CD4-positive, alpha-beta T cell (primary cell): ENCODE measurements at regions not wholly inside any gene's neighbourhood (a gene's known extent, or its start where the extent isn't known, plus 50 kb on each side); places are given as distances from the start of the nearest gene placed in this dataset.

Experiments
- ATAC-seq: fragments of 200-7000 bp; cut with Tn5 transposase; one replicate; pipeline ENCODE4 v1.10.0; 2022; ENCODE audit warnings: mild to moderate bottlenecking; ENCODE audit not compliant: poor library complexity
- CTCF ChIA-PET: fragments of 350-600 bp; sonication (Branson Sonifier 250); formaldehyde crosslinking; loops from one replicate; lab custom pipeline; 2021; ENCODE audit warnings: antibody characterized with exemption, inconsistent platforms; lab: Charles Lee
- POLR2A ChIA-PET: fragments of 350-600 bp; sonication (Branson Sonifier 250); formaldehyde crosslinking; loops from one replicate; lab custom pipeline; 2021; ENCODE audit warnings: antibody characterized with exemption, inconsistent platforms; lab: Charles Lee
- DNase-seq, 14 experiments: peaks; one replicate each; pipeline ENCODE4 v3.0.0-alpha.2; 2013 to 2020; ENCODE audit warnings: mixed read lengths in 2 of 14
- H3K27ac ChIP-seq, 2 donors: one replicate each; pipeline versions ENCODE4 v1.5.1 to v1.7.0; 2013; ENCODE audit warnings: low read length in 2 of 2, low read depth in 1 of 2, mild to moderate bottlenecking in 1 of 2
- H3K27me3 ChIP-seq, 2 experiments: 1 replicate in 1 of 2; 2 replicates in 1 of 2; pipeline versions ENCODE4 v1.6.1 to v1.7.0; 2013; ENCODE audit warnings: low read length in 2 of 2, control low read depth in 1 of 2, mild to moderate bottlenecking in 1 of 2, moderate library complexity in 1 of 2; ENCODE audit not compliant: insufficient read depth in 2 of 2, control insufficient read depth in 1 of 2
- H3K36me3 ChIP-seq: one replicate; pipeline ENCODE4 v1.6.1; 2013; ENCODE audit warnings: low read length, control low read depth; ENCODE audit not compliant: insufficient read depth
- H3K4me1 ChIP-seq: one replicate; pipeline ENCODE4 v1.6.1; 2013; ENCODE audit warnings: low read length, control low read depth; ENCODE audit not compliant: insufficient read depth
- H3K4me3 ChIP-seq: one replicate; pipeline ENCODE4 v1.5.1; 2013; ENCODE audit warnings: mild to moderate bottlenecking, low read length, moderate library complexity
- H3K9me3 ChIP-seq, 2 experiments: 1 replicate in 1 of 2; 2 replicates in 1 of 2; pipeline versions ENCODE4 v1.6.1 to v1.7.0; 2013; ENCODE audit warnings: low read length in 2 of 2, mild to moderate bottlenecking in 2 of 2, control low read depth in 1 of 2, moderate library complexity in 1 of 2; ENCODE audit not compliant: control insufficient read depth in 1 of 2, insufficient read depth in 1 of 2
- H3K27ac Mint-ChIP-seq: one replicate; pipeline ENCODE4 v1.8.0; 2020; ENCODE audit warnings: mixed read lengths
- H3K27me3 Mint-ChIP-seq: one replicate; pipeline ENCODE4 v1.8.0; 2021; ENCODE audit warnings: mixed read lengths
- H3K36me3 Mint-ChIP-seq: one replicate; pipeline ENCODE4 v1.8.0; 2021; ENCODE audit warnings: low read depth, mixed read lengths
- H3K4me1 Mint-ChIP-seq: one replicate; pipeline ENCODE4 v1.8.0; 2021; ENCODE audit warnings: low read depth, mixed read lengths
- H3K4me3 Mint-ChIP-seq: one replicate; pipeline ENCODE4 v1.8.0; 2020; ENCODE audit warnings: mild to moderate bottlenecking, mixed read lengths
- H3K9me3 Mint-ChIP-seq: one replicate; pipeline ENCODE4 v1.8.0; 2020; ENCODE audit warnings: mixed read lengths
- intact Hi-C, 2 experiments: fragments of 100-400 bp; cut with DNase I in 1 of 2; cut with micrococcal nuclease in 1 of 2; formaldehyde crosslinking; loops; one replicate each; pipeline versions ENCODE4 v1.15.1 to v1.9.0; 2023 to 2025; cut with DNase I, micrococcal nuclease
- TF ChIP-seq, protein P1 (sequence below): fragments of 200-600 bp; IDR thresholded peaks from one replicate; pipeline ENCODE4 v1.8.0; 2022; ENCODE audit warnings: antibody characterized with exemption, mild to moderate bottlenecking

DNA sequence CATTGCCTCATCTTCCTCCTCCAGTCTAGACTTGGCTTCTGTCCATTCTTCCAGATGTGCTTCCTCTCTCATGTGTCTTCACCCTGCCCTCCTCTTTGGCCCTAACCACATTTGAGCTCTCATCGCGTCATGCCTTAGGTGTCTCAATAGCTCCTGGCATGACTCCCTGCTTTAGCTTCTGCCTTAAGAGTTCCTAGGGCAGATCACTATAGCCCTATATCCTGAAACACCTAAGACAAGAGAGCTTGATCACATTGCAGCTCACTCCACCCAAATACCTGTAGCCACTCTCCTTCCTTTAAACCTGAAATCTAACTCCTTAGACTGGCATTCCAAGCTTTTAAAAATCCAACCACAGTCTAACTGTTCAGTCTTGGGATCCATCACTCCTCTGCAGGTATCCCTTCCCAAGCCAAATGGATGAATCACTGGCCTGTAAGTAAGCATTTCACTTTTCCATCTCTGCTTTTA is 69.0 kb upstream of the STXBP5 start:
- Mint-ChIP-seq H3K4me3 (no peak overlapping the region), H3K27ac (no peak overlapping the region), H3K36me3 (no peaks in the 10 kb centered on the region), H3K9me3 (peaks cover 2% of the 10 kb centered on the region), H3K27me3 (no peaks in the 10 kb centered on the region), H3K4me1 (peaks cover 8% of the 10 kb centered on the region)
- TF ChIP-seq, protein P1, sequence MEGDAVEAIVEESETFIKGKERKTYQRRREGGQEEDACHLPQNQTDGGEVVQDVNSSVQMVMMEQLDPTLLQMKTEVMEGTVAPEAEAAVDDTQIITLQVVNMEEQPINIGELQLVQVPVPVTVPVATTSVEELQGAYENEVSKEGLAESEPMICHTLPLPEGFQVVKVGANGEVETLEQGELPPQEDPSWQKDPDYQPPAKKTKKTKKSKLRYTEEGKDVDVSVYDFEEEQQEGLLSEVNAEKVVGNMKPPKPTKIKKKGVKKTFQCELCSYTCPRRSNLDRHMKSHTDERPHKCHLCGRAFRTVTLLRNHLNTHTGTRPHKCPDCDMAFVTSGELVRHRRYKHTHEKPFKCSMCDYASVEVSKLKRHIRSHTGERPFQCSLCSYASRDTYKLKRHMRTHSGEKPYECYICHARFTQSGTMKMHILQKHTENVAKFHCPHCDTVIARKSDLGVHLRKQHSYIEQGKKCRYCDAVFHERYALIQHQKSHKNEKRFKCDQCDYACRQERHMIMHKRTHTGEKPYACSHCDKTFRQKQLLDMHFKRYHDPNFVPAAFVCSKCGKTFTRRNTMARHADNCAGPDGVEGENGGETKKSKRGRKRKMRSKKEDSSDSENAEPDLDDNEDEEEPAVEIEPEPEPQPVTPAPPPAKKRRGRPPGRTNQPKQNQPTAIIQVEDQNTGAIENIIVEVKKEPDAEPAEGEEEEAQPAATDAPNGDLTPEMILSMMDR, result no peak
- ChIA-PET POLR2A (no interaction called here), CTCF (no interaction called here)
- ATAC-seq, result no peak
- H3K4me1 ChIP-seq, result no peaks in the 10 kb centered on the region
- no peaks in the 10 kb centered on the region for H3K27me3 ChIP-seq
- no peak for DNase-seq
- intact Hi-C loops, result no loop called here
- no peak overlapping the region for H3K27ac ChIP-seq
- H3K9me3 ChIP-seq, result no peaks in the 10 kb centered on the region
- H3K36me3 ChIP-seq, result no peaks in the 10 kb centered on the region
- H3K4me3 ChIP-seq, result no peak overlapping the region

DNA sequence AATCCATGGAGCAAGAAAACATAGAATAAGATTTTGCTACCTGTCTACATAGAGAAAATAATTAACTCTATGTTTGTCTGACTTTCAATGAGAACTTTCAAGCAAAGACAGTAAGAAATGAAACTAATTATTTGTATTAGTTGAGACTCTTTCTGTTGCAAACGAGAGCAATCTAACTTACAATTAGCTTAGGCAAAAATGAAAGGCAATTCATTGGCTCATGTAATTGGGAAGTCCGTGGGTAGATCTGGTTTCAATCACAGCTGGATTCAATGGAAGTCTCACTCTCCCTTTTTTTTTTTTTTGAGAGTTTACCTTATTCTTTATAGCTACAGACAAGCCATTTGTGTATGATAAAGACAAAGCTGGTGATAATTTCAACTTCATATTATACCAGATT is 68.2 kb upstream of the STXBP5 start:
- ATAC-seq (no peak), DNase-seq (no peak)
- Histone ChIP-seq H3K4me3 (no peak overlapping the region), H3K36me3 (no peaks in the 10 kb centered on the region), H3K27me3 (no peaks in the 10 kb centered on the region), H3K4me1 (no peaks in the 10 kb centered on the region), H3K9me3 (no peaks in the 10 kb centered on the region), H3K27ac (no peak overlapping the region)
- Mint-ChIP-seq H3K27ac (no peak overlapping the region), H3K9me3 (peaks cover 2% of the 10 kb centered on the region), H3K4me1 (peaks cover 8% of the 10 kb centered on the region), H3K4me3 (no peak overlapping the region), H3K27me3 (no peaks in the 10 kb centered on the region), H3K36me3 (no peaks in the 10 kb centered on the region)
- ChIA-PET CTCF (no interaction called here), POLR2A (no interaction called here)
- TF ChIP-seq, protein P1, result no peak
- intact Hi-C loops, result no loop called here

DNA sequence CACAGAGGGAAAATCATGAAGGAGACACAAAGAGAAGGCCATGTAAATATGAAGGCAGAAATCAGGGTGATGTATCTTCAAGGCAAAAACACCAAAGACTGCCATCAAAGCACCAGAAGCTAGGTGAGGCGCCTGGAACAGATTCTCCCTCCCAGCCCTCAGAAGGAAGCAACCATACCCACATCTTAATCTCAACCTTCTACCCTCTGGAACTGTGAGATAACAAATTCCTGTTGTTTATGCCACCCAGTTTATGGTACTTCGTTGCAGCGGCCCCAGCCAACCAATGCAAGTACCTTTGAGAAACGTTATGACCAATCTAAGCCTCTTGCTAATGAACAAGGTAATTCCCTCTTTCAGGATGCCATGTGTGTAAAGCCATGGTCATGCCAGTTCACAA is 66.2 kb upstream of the STXBP5 start:
- Mint-ChIP-seq H3K9me3 (peaks cover 2% of the 10 kb centered on the region), H3K27me3 (no peaks in the 10 kb centered on the region), H3K4me1 (peaks cover 8% of the 10 kb centered on the region), H3K36me3 (no peaks in the 10 kb centered on the region), H3K4me3 (no peak overlapping the region), H3K27ac (no peak overlapping the region)
- H3K4me1 ChIP-seq, result no peaks in the 10 kb centered on the region
- H3K36me3 ChIP-seq, result no peaks in the 10 kb centered on the region
- no peak overlapping the region for H3K27ac ChIP-seq
- intact Hi-C loops, result no loop called here
- ATAC-seq, result no peak
- ChIA-PET CTCF (no interaction called here), POLR2A (no interaction called here)
- no peak for DNase-seq
- no peak overlapping the region for H3K4me3 ChIP-seq
- no peaks in the 10 kb centered on the region for H3K27me3 ChIP-seq
- H3K9me3 ChIP-seq, result no peaks in the 10 kb centered on the region
- TF ChIP-seq, protein P1, result no peak
